ENCODE measurements at regions not wholly inside any gene's neighbourhood (a gene's known extent, or its start where the extent isn't known, plus 50 kb on each side); places are given as distances from the start of the nearest gene placed in this dataset.

GRCh38 chr5:28927559-28928326, 1889.4 kb upstream of the CDH9 start:
- no peak for TF ChIP-seq CTCF (IDR thresholded peaks at IDR 0.05; ENCODE audit: insufficient read depth, low read depth, low read length, missing control alignments)
- no peak overlapping the region for H3K4me3 ChIP-seq (ENCODE audit: low read length)
- peak; percentile 39 for DNase-seq (ENCODE audit: low read depth)

- no peak for DNase-seq (ENCODE audit: low read depth)
- TF ChIP-seq CTCF (IDR thresholded peaks at IDR 0.05; ENCODE audit: insufficient read depth, low read depth, low read length, missing control alignments) = no peak
- no peak overlapping the region for H3K4me3 ChIP-seq (ENCODE audit: low read length)
Measured at GRCh38 chr5:28926422-28926821, 1888.0 kb upstream of the CDH9 start.

- no peak for DNase-seq (ENCODE audit: low read depth)
- no peak for TF ChIP-seq CTCF (IDR thresholded peaks at IDR 0.05; ENCODE audit: insufficient read depth, low read depth, low read length, missing control alignments)
- H3K4me3 ChIP-seq (ENCODE audit: low read length) = no peak overlapping the region
Measured at GRCh38 chr5:28917631-28918030, 1879.2 kb upstream of the CDH9 start.

GRCh38 chr5:28914297-28914696, 1875.9 kb upstream of the CDH9 start:
- no peak overlapping the region for H3K4me3 ChIP-seq (ENCODE audit: low read length)
- no peak for DNase-seq (ENCODE audit: low read depth)
- no peak for TF ChIP-seq CTCF (IDR thresholded peaks at IDR 0.05; ENCODE audit: insufficient read depth, low read depth, low read length, missing control alignments)

GRCh38 chr5:28903643-28904042, 1865.3 kb upstream of the CDH9 start:
- no peak for TF ChIP-seq CTCF (IDR thresholded peaks at IDR 0.05; ENCODE audit: insufficient read depth, low read depth, low read length, missing control alignments)
- no peak for DNase-seq (ENCODE audit: low read depth)
- no peak overlapping the region for H3K4me3 ChIP-seq (ENCODE audit: low read length)

GRCh38 chr5:28896949-28897348, 1858.6 kb upstream of the CDH9 start:
- peak; percentile 4 for TF ChIP-seq CTCF (IDR thresholded peaks at IDR 0.05; ENCODE audit: insufficient read depth, low read depth, low read length, missing control alignments)
- DNase-seq (ENCODE audit: low read depth) = peak; percentile 22

GRCh38 chr5:28880936-28881335, 1842.5 kb upstream of the CDH9 start:
- TF ChIP-seq CTCF (IDR thresholded peaks at IDR 0.05; ENCODE audit: insufficient read depth, low read depth, low read length, missing control alignments) = no peak
- no peak for DNase-seq (ENCODE audit: low read depth)
- no peak overlapping the region for H3K4me3 ChIP-seq (ENCODE audit: low read length)

More at GRCh38 chr5:28896949-28897348, 1858.6 kb upstream of the CDH9 start:
- no peak overlapping the region for H3K4me3 ChIP-seq (ENCODE audit: low read length)

Data from epithelial cell of esophagus (primary cell).